ENCODE measurements at regions not wholly inside any gene's neighbourhood (a gene's known extent, or its start where the extent isn't known, plus 50 kb on each side); places are given as distances from the start of the nearest gene placed in this dataset.
A peak's percentile ranks its signal among the peaks of the same experiment; 100 is the strongest.

- Histone ChIP-seq H3K4me3 (ENCODE audit: low read depth in 1 of 3, low read length in 3 of 3) (peak overlapping the region; percentile 37 to 41 (median 40)), H3K9me3 (ENCODE audit: control insufficient read depth in 4 of 4, low read length in 3 of 4) (no peaks in the 10 kb centered on the region), H3K36me3 (ENCODE audit: control insufficient read depth in 4 of 4, insufficient read depth in 3 of 4, low read depth in 1 of 4, low read length in 3 of 4) (no peaks in the 10 kb centered on the region), H3K4me1 (ENCODE audit: control insufficient read depth in 4 of 4, insufficient read depth in 4 of 4, low read length in 3 of 4) (peaks cover 0 to 10% (median 3%) of the 10 kb centered on the region in 4 donors), H3K27ac (ENCODE audit: low read depth in 1 of 2, low read length in 2 of 2) (peak overlapping the region in 1 of 2 donors; percentile 48), H3K9ac (ENCODE audit: low read depth in 1 of 2, low read length in 2 of 2) (peak overlapping the region in 1 of 2 donors; percentile 63), H3K27me3 (ENCODE audit: control insufficient read depth in 4 of 4, insufficient read depth in 4 of 4, low read length in 3 of 4) (no peaks in the 10 kb centered on the region)
- TF ChIP-seq REST (IDR thresholded peaks at IDR 0.05) (no peak), EGR1 (IDR thresholded peaks at IDR 0.05; ENCODE audit: low read depth in 2 of 2) (no peak), SP1 (IDR thresholded peaks at IDR 0.05) (no peak), RAD21 (IDR thresholded peaks at IDR 0.05) (no peak), ZBTB33 (IDR thresholded peaks at IDR 0.05) (no peak), HNF4A (conservative IDR thresholded peaks at IDR 0.05) (peak in 1 of 2 donors; percentile 9), FOXA1 (IDR thresholded peaks at IDR 0.05) (no peak), TAF1 (conservative IDR thresholded peaks at IDR 0.05) (no peak)
- no peak for DNase-seq (ENCODE audit: low spot score)
- 9% methylated on average over 6 of the region's 6 CpGs for WGBS
Measured at GRCh38 chr17:70344386-70345060, 175.2 kb downstream of the KCNJ2 start.

- H3K4me3 ChIP-seq (ENCODE audit: low read depth in 1 of 3, low read length in 3 of 3), result no peak overlapping the region
- TF ChIP-seq HNF4G (IDR thresholded peaks at IDR 0.05) (no peak), SP1 (IDR thresholded peaks at IDR 0.05) (no peak), RAD21 (IDR thresholded peaks at IDR 0.05) (no peak), CTCF (IDR thresholded peaks at IDR 0.05; ENCODE audit: low read depth, low read length, missing input control) (no peak), TAF1 (conservative IDR thresholded peaks at IDR 0.05) (no peak), YY1 (IDR thresholded peaks at IDR 0.05) (no peak), NR2F2 (IDR thresholded peaks at IDR 0.05) (no peak), ZBTB33 (IDR thresholded peaks at IDR 0.05) (no peak), REST (IDR thresholded peaks at IDR 0.05) (no peak), HNF4A (conservative IDR thresholded peaks at IDR 0.05) (no peak), EGR1 (IDR thresholded peaks at IDR 0.05; ENCODE audit: low read depth in 2 of 2) (no peak), RXRA (IDR thresholded peaks at IDR 0.05) (no peak), JUND (IDR thresholded peaks at IDR 0.05) (no peak), FOXA2 (IDR thresholded peaks at IDR 0.05) (no peak), MAX (IDR thresholded peaks at IDR 0.05) (no peak), GABPA (IDR thresholded peaks at IDR 0.05 in 1 of 2, conservative IDR thresholded peaks at IDR 0.05 in 1 of 2) (no peak)
- TF ChIP-seq, protein P1, sequence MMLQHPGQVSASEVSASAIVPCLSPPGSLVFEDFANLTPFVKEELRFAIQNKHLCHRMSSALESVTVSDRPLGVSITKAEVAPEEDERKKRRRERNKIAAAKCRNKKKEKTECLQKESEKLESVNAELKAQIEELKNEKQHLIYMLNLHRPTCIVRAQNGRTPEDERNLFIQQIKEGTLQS (IDR thresholded peaks at IDR 0.05), result no peak
Measured at GRCh38 chr17:70345061-70345460, 175.7 kb downstream of the KCNJ2 start.

More at GRCh38 chr17:70345061-70345460, 175.7 kb downstream of the KCNJ2 start:
- no peak for DNase-seq (ENCODE audit: low spot score)
- Histone ChIP-seq H3K9ac (ENCODE audit: low read depth in 1 of 2, low read length in 2 of 2) (no peak overlapping the region), H3K9me3 (ENCODE audit: control insufficient read depth in 4 of 4, low read length in 3 of 4) (no peaks in the 10 kb centered on the region), H3K4me1 (ENCODE audit: control insufficient read depth in 4 of 4, insufficient read depth in 4 of 4, low read length in 3 of 4) (peaks cover 0 to 10% (median 3%) of the 10 kb centered on the region in 4 donors), H3K36me3 (ENCODE audit: control insufficient read depth in 4 of 4, insufficient read depth in 3 of 4, low read depth in 1 of 4, low read length in 3 of 4) (no peaks in the 10 kb centered on the region), H3K27me3 (ENCODE audit: control insufficient read depth in 4 of 4, insufficient read depth in 4 of 4, low read length in 3 of 4) (no peaks in the 10 kb centered on the region), H3K27ac (ENCODE audit: low read depth in 1 of 2, low read length in 2 of 2) (no peak overlapping the region)
- 84% methylated on average over 2 of the region's 2 CpGs for WGBS

Measured in liver (tissue), 8 donors.